SK-N-SH treated with all-trans-retinoic acid at 6 μM for 48 hours (cell line): ENCODE measurements at regions not wholly inside any gene's neighbourhood (a gene's known extent, or its start where the extent isn't known, plus 50 kb on each side); places are given as distances from the start of the nearest gene placed in this dataset.

Source experiments
- ATAC-seq: fragments of 200-7000 bp; cut with Tn5 transposase; 3 replicates; pipeline ENCODE4 v1.9.1; 2020; ENCODE audit warnings: mild to moderate bottlenecking, moderate library complexity
- ARNTL ChIP-seq: fragments of 450-650 bp; formaldehyde crosslinking; IDR thresholded peaks from 2 replicates; pipeline ENCODE4 v1.5.0; 2020; ENCODE audit warnings: low read depth, mild to moderate bottlenecking, moderate library complexity, borderline replicate concordance
- CREB5 ChIP-seq: fragments of 250-450 bp; sonication (Bioruptor Pico); IDR thresholded peaks from 2 replicates; pipeline ENCODE4 v1.5.1; 2020; ENCODE audit warnings: low read depth, mild to moderate bottlenecking, moderate library complexity
- CSDC2 ChIP-seq: fragments of 250-450 bp; sonication (Bioruptor Pico); IDR thresholded peaks from 2 replicates; pipeline ENCODE4 v1.5.0; 2020; ENCODE audit warnings: mild to moderate bottlenecking, moderate library complexity
- CSRNP3 ChIP-seq: fragments of 250-450 bp; sonication (Bioruptor Pico); IDR thresholded peaks from 2 replicates; pipeline ENCODE4 v1.5.1; 2021; ENCODE audit warnings: mild to moderate bottlenecking, moderate library complexity
- ESRRG ChIP-seq: fragments of 250-450 bp; sonication (Bioruptor Pico); IDR thresholded peaks from 2 replicates; pipeline ENCODE4 v1.6.1; 2021; ENCODE audit warnings: mild to moderate bottlenecking
- GLIS3 ChIP-seq: fragments of 250-450 bp; sonication (Bioruptor Pico); IDR thresholded peaks from 2 replicates; pipeline ENCODE4 v1.5.0; 2020; ENCODE audit warnings: mild to moderate bottlenecking, moderate library complexity
- ISL1 ChIP-seq: fragments of 250-450 bp; sonication (Bioruptor Pico); IDR thresholded peaks from 2 replicates; pipeline ENCODE4 v2.1.2; 2022; ENCODE audit warnings: mild to moderate bottlenecking, moderate library complexity
- OSR1 ChIP-seq: fragments of 250-450 bp; sonication (Bioruptor Pico); IDR thresholded peaks from 2 replicates; pipeline ENCODE4 v1.8.0; 2022; ENCODE audit warnings: moderate library complexity, mild to moderate bottlenecking, inconsistent platforms
- PATZ1 ChIP-seq: fragments of 250-450 bp; sonication (Bioruptor Pico); IDR thresholded peaks from 2 replicates; pipeline ENCODE4 v1.8.0; 2020; ENCODE audit warnings: mild to moderate bottlenecking, moderate library complexity, borderline replicate concordance
- POU6F1 ChIP-seq: fragments of 250-450 bp; sonication (Bioruptor Pico); IDR thresholded peaks from 2 replicates; pipeline ENCODE4 v1.8.0; 2021; ENCODE audit warnings: low read depth, mild to moderate bottlenecking, moderate library complexity, borderline replicate concordance
- PPARA ChIP-seq: fragments of 250-450 bp; sonication (Bioruptor Pico); IDR thresholded peaks from 2 replicates; pipeline ENCODE4 v1.5.0; 2020; ENCODE audit warnings: mild to moderate bottlenecking, borderline replicate concordance
- RARB ChIP-seq: fragments of 250-450 bp; sonication (Bioruptor Pico); IDR thresholded peaks from 2 replicates; pipeline ENCODE4 v1.8.0; 2021; ENCODE audit warnings: mild to moderate bottlenecking, moderate library complexity
- SNAI2 ChIP-seq: fragments of 250-450 bp; sonication (Bioruptor Pico); IDR thresholded peaks from 2 replicates; pipeline ENCODE4 v1.5.0; 2020; ENCODE audit warnings: mild to moderate bottlenecking, moderate library complexity
- TCF4 ChIP-seq: fragments of 250-450 bp; sonication (Bioruptor Pico); IDR thresholded peaks from 2 replicates; pipeline ENCODE4 v1.8.0; 2021; ENCODE audit warnings: mild to moderate bottlenecking, moderate library complexity, borderline replicate concordance
- TOX ChIP-seq: fragments of 250-450 bp; sonication (Bioruptor Pico); IDR thresholded peaks from 2 replicates; pipeline ENCODE4 v1.8.0; 2021; ENCODE audit warnings: mild to moderate bottlenecking, moderate library complexity, borderline replicate concordance
- TSHZ2 ChIP-seq: fragments of 250-450 bp; sonication (Bioruptor Pico); IDR thresholded peaks from 2 replicates; pipeline ENCODE4 v1.5.0; 2020; ENCODE audit warnings: mild to moderate bottlenecking, moderate library complexity
- ZC3H10 ChIP-seq: fragments of 250-450 bp; sonication (Bioruptor Pico); IDR thresholded peaks from 2 replicates; pipeline ENCODE4 v1.5.1; 2021; ENCODE audit warnings: mild to moderate bottlenecking, moderate library complexity
- ZFP3 ChIP-seq: fragments of 250-450 bp; sonication (Bioruptor Pico); IDR thresholded peaks from 2 replicates; pipeline ENCODE4 v1.5.0; 2020; ENCODE audit warnings: mild to moderate bottlenecking, moderate library complexity
- ZFP30 ChIP-seq: fragments of 450-650 bp; formaldehyde crosslinking; IDR thresholded peaks from 2 replicates; pipeline ENCODE4 v1.5.0; 2022; ENCODE audit warnings: mild to moderate bottlenecking, moderate library complexity
- ZNF565 ChIP-seq: fragments of 450-650 bp; formaldehyde crosslinking; conservative IDR thresholded peaks from 2 replicates; pipeline ENCODE4 v1.5.0; 2020; ENCODE audit warnings: low read depth, mild to moderate bottlenecking, moderate library complexity
- ZNF70 ChIP-seq: fragments of 450-650 bp; formaldehyde crosslinking; IDR thresholded peaks from 2 replicates; pipeline ENCODE4 v1.5.0; 2020; ENCODE audit warnings: mild to moderate bottlenecking, moderate library complexity
- ZNF8 ChIP-seq: fragments of 450-650 bp; formaldehyde crosslinking; IDR thresholded peaks from 2 replicates; pipeline ENCODE4 v1.5.0; 2020; ENCODE audit warnings: mild to moderate bottlenecking, moderate library complexity

GRCh38 chr11:97833412-97833811 is 1187.3 kb upstream of the CNTN5 start:
- ATAC-seq = no peak
- TF ChIP-seq ZNF565 = no peak
- TF ChIP-seq CSDC2 (CRISPR knock-in tag) = no peak

- no peak for TF ChIP-seq ISL1 (CRISPR knock-in tag)
- no peak for TF ChIP-seq ZC3H10 (CRISPR knock-in tag)
- TF ChIP-seq PATZ1 (CRISPR knock-in tag) = no peak
- TF ChIP-seq PPARA (CRISPR knock-in tag) = no peak
- no peak for ATAC-seq
Measured at GRCh38 chr11:97844016-97844415, 1176.7 kb upstream of the CNTN5 start.

- no peak for ATAC-seq
- no peak for TF ChIP-seq TCF4 (CRISPR knock-in tag)
- no peak for TF ChIP-seq CSRNP3 (CRISPR knock-in tag)
- TF ChIP-seq RARB (CRISPR knock-in tag) = no peak
- no peak for TF ChIP-seq PATZ1 (CRISPR knock-in tag)
- TF ChIP-seq PPARA (CRISPR knock-in tag) = no peak
- no peak for TF ChIP-seq ZFP3 (CRISPR knock-in tag)
- TF ChIP-seq ARNTL (CRISPR knock-in tag) = no peak
- TF ChIP-seq OSR1 (CRISPR knock-in tag) = no peak
- no peak for TF ChIP-seq TOX (CRISPR knock-in tag)
- no peak for TF ChIP-seq CREB5 (CRISPR knock-in tag)
- no peak for TF ChIP-seq ZC3H10 (CRISPR knock-in tag)
- no peak for TF ChIP-seq ZNF8 (CRISPR knock-in tag)
- TF ChIP-seq TSHZ2 = no peak
- TF ChIP-seq POU6F1 (CRISPR knock-in tag) = no peak
- TF ChIP-seq ISL1 (CRISPR knock-in tag) = no peak
- TF ChIP-seq ESRRG = no peak
- TF ChIP-seq ZFP30 (CRISPR knock-in tag) = no peak
- no peak for TF ChIP-seq ZNF70
- TF ChIP-seq GLIS3 = no peak
- TF ChIP-seq SNAI2 (CRISPR knock-in tag) = no peak
Measured at GRCh38 chr11:97847730-97848129, 1173.0 kb upstream of the CNTN5 start.
